ENCODE measurements at regions not wholly inside any gene's neighbourhood (a gene's known extent, or its start where the extent isn't known, plus 50 kb on each side); places are given as distances from the start of the nearest gene placed in this dataset.

DNA sequence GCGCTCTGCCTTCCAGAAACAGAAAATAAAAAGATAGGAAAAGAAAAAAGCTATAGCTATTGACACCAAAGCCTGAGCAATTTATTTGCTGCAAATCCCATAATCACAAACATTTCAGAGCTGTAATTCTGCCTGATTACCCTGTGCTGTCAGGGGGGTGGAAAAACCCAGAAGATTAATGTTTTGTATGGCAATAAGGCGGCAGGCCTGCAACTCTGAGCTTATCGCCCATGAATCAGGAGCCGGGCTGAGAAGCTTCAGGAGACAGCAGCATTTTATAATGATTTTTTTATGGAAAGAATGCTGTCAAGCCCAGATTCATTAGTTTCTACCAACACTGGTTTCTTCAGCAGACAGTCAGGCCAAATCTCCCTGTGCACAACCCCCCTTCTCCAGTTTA, 82.6 kb upstream of the TMEM164 start:
- no peak for TF ChIP-seq POLR2A (IDR thresholded peaks at IDR 0.05)
- TF ChIP-seq CTCF (IDR thresholded peaks at IDR 0.05): no peak
